Ovary (tissue), 7 donors: ENCODE measurements at regions not wholly inside any gene's neighbourhood (a gene's known extent, or its start where the extent isn't known, plus 50 kb on each side); places are given as distances from the start of the nearest gene placed in this dataset.

Experiments
- DNase-seq, 5 donors: peaks; one replicate each; pipeline ENCODE4 v3.0.0-alpha.2; 2019 to 2020
- H3K27ac ChIP-seq, 2 donors: fragments of 200-600 bp; one replicate each; pipeline versions ENCODE4 v1.5.1 to v1.8.0; 2019 to 2022
- H3K27me3 ChIP-seq: fragments of 200-600 bp; one replicate; pipeline ENCODE4 v1.8.0; 2022
- H3K36me3 ChIP-seq: fragments of 200-600 bp; sonication (generic); one replicate; pipeline ENCODE4 v1.5.1; 2019
- H3K4me1 ChIP-seq: one replicate; pipeline ENCODE4 v1.8.1; 2013; ENCODE audit warnings: mild to moderate bottlenecking, moderate library complexity; ENCODE audit not compliant: insufficient read depth
- H3K4me3 ChIP-seq: fragments of 200-600 bp; sonication (generic); one replicate; pipeline ENCODE4 v1.5.1; 2017
- H3K9me3 ChIP-seq, 2 donors: fragments of 200-600 bp in 1 of 2; sonication (generic) in 1 of 2; one replicate each; pipeline versions ENCODE4 v1.5.1 to v1.8.1; 2013 to 2019; ENCODE audit warnings: mild to moderate bottlenecking in 1 of 2, moderate library complexity in 1 of 2
- CTCF ChIP-seq, 3 donors: fragments of 450-650 bp in 2 of 3; fragments of 200-600 bp in 1 of 3; IDR thresholded peaks; one replicate each; pipeline versions ENCODE4 v1.5.1 to v1.8.0; 2016 to 2022; ENCODE audit warnings: antibody characterized with exemption in 3 of 3, mild to moderate bottlenecking in 1 of 3
- EP300 ChIP-seq: sonication (generic); formaldehyde crosslinking; IDR thresholded peaks from one replicate; pipeline ENCODE4 v1.6.1; 2017; ENCODE audit warnings: antibody characterized with exemption
- POLR2A ChIP-seq: fragments of 450-650 bp; IDR thresholded peaks from one replicate; pipeline ENCODE4 v1.6.1; 2017; ENCODE audit warnings: antibody characterized with exemption, mild to moderate bottlenecking, moderate library complexity
- WGBS, 3 donors: extraction: QIAGEN DNeasy Blood & Tissue Kit in 1 of 3; methylation state at CpG; one replicate each; pipeline versions ENCODE4 v1.1.5 to v1.1.7; 2013 to 2017; 5-methylcytosine and 5-hydroxymethylcytosine counted together
- intact Hi-C, 4 donors: fragments of 100-400 bp; cut with DNase I; formaldehyde crosslinking; loops; one replicate each; pipeline versions ENCODE4 v1.11.0 to v1.15.1; 2022 to 2023
- donor health status: DM: no; HTN: no; CAD: no; lungs with moderate emphysema.
- donor health status: DM: no; HTN: no; CAD: no.
- donor health status: Bipolar disorder and iron deficiency.
- donor health status: DM: no; HTN: no; CAD: no.
- donor health status: DM: yes; HTN: yes; CAD: no.

- no peak overlapping the region for H3K4me3 ChIP-seq
- no peak for DNase-seq
- no peak for TF ChIP-seq EP300
- TF ChIP-seq POLR2A, result no peak
- TF ChIP-seq CTCF (IDR thresholded peaks at IDR 0.05), result no peak
- intact Hi-C loops, result loop anchor here in 1 of 4 donors (10.0 kb wide), 1 partner anchor 46 kb away; no protein-coding TSS in a partner anchor
- no peaks in the 10 kb centered on the region for H3K4me1 ChIP-seq
- H3K27me3 ChIP-seq, result no peaks in the 10 kb centered on the region
- H3K27ac ChIP-seq, result no peak overlapping the region
- no peaks in the 10 kb centered on the region for H3K9me3 ChIP-seq
- H3K36me3 ChIP-seq, result no peaks in the 10 kb centered on the region
Observed at GRCh38 chr15:87369269-87369668, 887.3 kb downstream of the NTRK3 start.

GRCh38 chr15:87368511-87368910 is 888.0 kb downstream of the NTRK3 start:
- no peak overlapping the region for H3K27ac ChIP-seq
- H3K9me3 ChIP-seq, result no peaks in the 10 kb centered on the region
- WGBS, 3 donors, result 42 to 65% (median 55%) methylated on average over 2 of the region's 2 CpGs
- no peaks in the 10 kb centered on the region for H3K27me3 ChIP-seq
- intact Hi-C loops, result loop anchor here in 1 of 4 donors (10.0 kb wide), 1 partner anchor 46 kb away; no protein-coding TSS in a partner anchor
- H3K4me1 ChIP-seq, result no peaks in the 10 kb centered on the region
- TF ChIP-seq EP300 (no peak), POLR2A (no peak), CTCF (IDR thresholded peaks at IDR 0.05) (no peak)
- no peak for DNase-seq
- H3K4me3 ChIP-seq, result no peak overlapping the region
- no peaks in the 10 kb centered on the region for H3K36me3 ChIP-seq

- H3K4me1 ChIP-seq, result no peaks in the 10 kb centered on the region
- H3K27me3 ChIP-seq, result no peaks in the 10 kb centered on the region
- intact Hi-C loops, result loop anchor here in 1 of 4 donors (10.0 kb wide), 1 partner anchor 50 kb away; no protein-coding TSS in a partner anchor
- DNase-seq, result no peak
- 47 to 59% (median 50%) methylated on average over 2 of the region's 2 CpGs for WGBS, 3 donors
- no peak overlapping the region for H3K27ac ChIP-seq
- H3K36me3 ChIP-seq, result no peaks in the 10 kb centered on the region
- TF ChIP-seq CTCF (IDR thresholded peaks at IDR 0.05) (no peak), EP300 (no peak), POLR2A (no peak)
- no peaks in the 10 kb centered on the region for H3K9me3 ChIP-seq
- H3K4me3 ChIP-seq, result no peak overlapping the region
Observed at GRCh38 chr15:87365186-87365585, 891.4 kb downstream of the NTRK3 start.

GRCh38 chr15:87362531-87362930 is 894.0 kb downstream of the NTRK3 start:
- H3K4me1 ChIP-seq, result no peaks in the 10 kb centered on the region
- H3K4me3 ChIP-seq, result no peak overlapping the region
- no peaks in the 10 kb centered on the region for H3K36me3 ChIP-seq
- no peak for DNase-seq
- H3K27me3 ChIP-seq, result no peaks in the 10 kb centered on the region
- TF ChIP-seq POLR2A (no peak), CTCF (IDR thresholded peaks at IDR 0.05) (no peak), EP300 (no peak)
- no peaks in the 10 kb centered on the region for H3K9me3 ChIP-seq
- no peak overlapping the region for H3K27ac ChIP-seq
- 57 to 66% (median 62%) methylated on average over 2 of the region's 2 CpGs for WGBS, 3 donors
- intact Hi-C loops, result loop anchor here in 1 of 4 donors (10.0 kb wide), 1 partner anchor 52 kb away; no protein-coding TSS in a partner anchor
